ENCODE measurements at regions not wholly inside any gene's neighbourhood (a gene's known extent, or its start where the extent isn't known, plus 50 kb on each side); places are given as distances from the start of the nearest gene placed in this dataset.
"Not testable (repeated sequence)": the region's sequence is repeated elsewhere in the genome, so short reads cannot be mapped to it uniquely, and the experiment has no call there.

DNA sequence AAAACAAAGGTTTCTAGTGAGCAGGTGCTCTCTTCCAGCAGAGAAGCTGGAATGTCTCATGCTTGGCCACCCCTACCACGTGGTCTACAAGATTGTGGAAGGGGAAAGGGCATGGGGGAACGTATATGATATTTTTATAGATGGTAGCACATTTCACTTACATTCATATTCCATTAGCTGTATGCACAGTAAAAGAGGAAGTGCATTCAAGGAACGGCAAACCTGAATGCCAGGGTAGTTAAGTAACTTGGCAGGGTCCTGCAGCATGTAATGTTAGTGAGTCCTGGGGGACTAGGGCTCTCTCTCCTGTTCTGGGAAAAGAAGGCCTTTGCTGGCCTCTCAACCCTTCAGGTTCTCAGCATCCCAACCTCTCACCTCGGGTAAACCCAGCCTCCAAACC is 319.5 kb upstream of the NBPF12 start:
- H3K9me2 ChIP-seq; H3K9me3 ChIP-seq; H3K27ac ChIP-seq (ENCODE audit: low read depth in 2 of 2, low read length in 1 of 2); DNase-seq; H3K4me3 ChIP-seq (ENCODE audit: low read depth in 2 of 2, low read length in 1 of 2); H4K20me1 ChIP-seq (ENCODE audit: insufficient read depth); H3K4me1 ChIP-seq (ENCODE audit: control insufficient read depth in 1 of 2, insufficient read depth in 2 of 2, low read depth in 1 of 2, low read length in 1 of 2); H3F3A ChIP-seq (replicated peaks; ENCODE audit: insufficient read depth); POLR2A ChIA-PET; H3K36me3 ChIP-seq (replicated peaks in 1 of 2; ENCODE audit: control insufficient read depth in 1 of 2, insufficient read depth in 2 of 2, low read length in 1 of 2); CTCF ChIA-PET; H3K4me2 ChIP-seq; H3K9ac ChIP-seq; H2AFZ ChIP-seq (ENCODE audit: low read depth); H3K79me2 ChIP-seq (ENCODE audit: insufficient read depth); H3K27me3 ChIP-seq (ENCODE audit: insufficient read depth): not testable (repeated sequence)
- 8% methylated on average over 3 of the region's 4 CpGs for WGBS (ENCODE audit: low lambda C conversion rate)

DNA sequence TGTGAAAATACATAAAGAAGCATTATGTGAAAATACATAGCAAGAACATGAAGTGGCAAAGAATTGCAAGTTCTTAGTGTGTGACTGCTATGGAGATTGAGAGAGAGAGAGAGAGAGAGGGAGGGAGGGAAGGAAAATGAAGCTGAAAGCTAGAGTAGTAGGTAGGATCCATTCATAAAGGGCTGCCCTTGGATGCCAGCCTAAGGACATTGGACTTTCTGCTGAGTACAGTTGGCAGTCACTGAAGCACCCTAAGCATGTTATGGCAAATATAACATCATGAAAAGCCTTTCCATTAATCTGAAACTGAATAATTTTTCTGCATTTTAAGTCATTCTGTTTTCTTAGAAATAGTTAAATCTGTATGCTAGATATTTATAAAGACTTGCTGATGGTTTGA is 333.4 kb upstream of the NBPF12 start:
- CTCF ChIA-PET; H3F3A ChIP-seq (replicated peaks; ENCODE audit: insufficient read depth): not testable (repeated sequence)

GRCh38 chr1:146600720-146601307 is 337.3 kb upstream of the NBPF12 start:
- H3K4me1 ChIP-seq (ENCODE audit: control insufficient read depth in 1 of 2, insufficient read depth in 2 of 2, low read depth in 1 of 2, low read length in 1 of 2); H3K9me3 ChIP-seq; H3K9ac ChIP-seq; H3K79me2 ChIP-seq (ENCODE audit: insufficient read depth); H3K9me2 ChIP-seq; H3K36me3 ChIP-seq (replicated peaks in 1 of 2; ENCODE audit: control insufficient read depth in 1 of 2, insufficient read depth in 2 of 2, low read length in 1 of 2); H2AFZ ChIP-seq (ENCODE audit: low read depth); H3K4me3 ChIP-seq (ENCODE audit: low read depth in 2 of 2, low read length in 1 of 2); H3K27me3 ChIP-seq (ENCODE audit: insufficient read depth); H3K4me2 ChIP-seq; CTCF ChIA-PET; H3K27ac ChIP-seq (ENCODE audit: low read depth in 2 of 2, low read length in 1 of 2); H4K20me1 ChIP-seq (ENCODE audit: insufficient read depth); POLR2A ChIA-PET; DNase-seq; H3F3A ChIP-seq (replicated peaks; ENCODE audit: insufficient read depth): not testable (repeated sequence)
- WGBS (ENCODE audit: low lambda C conversion rate): 13% methylated on average over 1 of the region's 3 CpGs

More for the DNA sequence above, 333.4 kb upstream of the NBPF12 start:
- POLR2A ChIA-PET; H3K4me1 ChIP-seq (ENCODE audit: control insufficient read depth in 1 of 2, insufficient read depth in 2 of 2, low read depth in 1 of 2, low read length in 1 of 2); H3K9me3 ChIP-seq; H3K27me3 ChIP-seq (ENCODE audit: insufficient read depth); H3K4me2 ChIP-seq; DNase-seq; H2AFZ ChIP-seq (ENCODE audit: low read depth); H3K9ac ChIP-seq; H3K36me3 ChIP-seq (replicated peaks in 1 of 2; ENCODE audit: control insufficient read depth in 1 of 2, insufficient read depth in 2 of 2, low read length in 1 of 2); H4K20me1 ChIP-seq (ENCODE audit: insufficient read depth); H3K79me2 ChIP-seq (ENCODE audit: insufficient read depth); H3K27ac ChIP-seq (ENCODE audit: low read depth in 2 of 2, low read length in 1 of 2); H3K4me3 ChIP-seq (ENCODE audit: low read depth in 2 of 2, low read length in 1 of 2); H3K9me2 ChIP-seq: not testable (repeated sequence)

DNA sequence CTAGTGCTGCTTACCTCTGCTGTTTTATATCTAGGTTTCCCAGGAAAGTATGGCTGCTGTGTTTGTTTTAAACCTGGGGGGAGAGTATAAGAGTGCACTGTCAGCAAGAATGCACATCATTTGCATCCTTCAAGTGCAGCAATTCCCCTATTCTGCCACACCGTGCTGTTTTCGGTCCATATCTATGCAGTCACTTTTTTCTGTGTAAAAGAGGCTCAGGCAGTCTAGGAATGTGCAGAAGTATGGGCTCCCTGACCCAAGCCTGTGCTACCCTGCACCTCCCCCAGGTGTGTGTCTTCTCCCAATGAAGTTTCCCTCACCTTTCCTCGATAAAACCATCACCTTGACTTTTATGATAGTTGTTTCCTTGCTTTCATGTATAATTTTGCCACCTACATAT is 338.2 kb upstream of the NBPF12 start:
- H3K36me3 ChIP-seq (replicated peaks in 1 of 2; ENCODE audit: control insufficient read depth in 1 of 2, insufficient read depth in 2 of 2, low read length in 1 of 2); H2AFZ ChIP-seq (ENCODE audit: low read depth); H3K9me3 ChIP-seq; DNase-seq; H3K4me2 ChIP-seq; H3K27me3 ChIP-seq (ENCODE audit: insufficient read depth); H3K4me3 ChIP-seq (ENCODE audit: low read depth in 2 of 2, low read length in 1 of 2); H3K9me2 ChIP-seq; H3K9ac ChIP-seq; H3F3A ChIP-seq (replicated peaks; ENCODE audit: insufficient read depth); POLR2A ChIA-PET; H3K4me1 ChIP-seq (ENCODE audit: control insufficient read depth in 1 of 2, insufficient read depth in 2 of 2, low read depth in 1 of 2, low read length in 1 of 2); H3K79me2 ChIP-seq (ENCODE audit: insufficient read depth); H3K27ac ChIP-seq (ENCODE audit: low read depth in 2 of 2, low read length in 1 of 2); H4K20me1 ChIP-seq (ENCODE audit: insufficient read depth); CTCF ChIA-PET: not testable (repeated sequence)
- WGBS (ENCODE audit: low lambda C conversion rate): 17% methylated on average over 1 of the region's 3 CpGs

GRCh38 chr1:146581229-146581628 is 352.4 kb upstream of the NOTCH2NLA start:
- H3K9ac ChIP-seq; H3K27ac ChIP-seq (ENCODE audit: low read depth in 2 of 2, low read length in 1 of 2); DNase-seq; H3K27me3 ChIP-seq (ENCODE audit: insufficient read depth); H4K20me1 ChIP-seq (ENCODE audit: insufficient read depth); POLR2A ChIA-PET; H3K4me1 ChIP-seq (ENCODE audit: control insufficient read depth in 1 of 2, insufficient read depth in 2 of 2, low read depth in 1 of 2, low read length in 1 of 2); H3K4me3 ChIP-seq (ENCODE audit: low read depth in 2 of 2, low read length in 1 of 2); H3K9me3 ChIP-seq; H3K79me2 ChIP-seq (ENCODE audit: insufficient read depth); H2AFZ ChIP-seq (ENCODE audit: low read depth); H3K36me3 ChIP-seq (replicated peaks in 1 of 2; ENCODE audit: control insufficient read depth in 1 of 2, insufficient read depth in 2 of 2, low read length in 1 of 2); H3F3A ChIP-seq (replicated peaks; ENCODE audit: insufficient read depth); CTCF ChIA-PET; H3K4me2 ChIP-seq; H3K9me2 ChIP-seq: not testable (repeated sequence)
- WGBS (ENCODE audit: low lambda C conversion rate): 63% methylated on average over 1 of the region's 1 CpG

DNA sequence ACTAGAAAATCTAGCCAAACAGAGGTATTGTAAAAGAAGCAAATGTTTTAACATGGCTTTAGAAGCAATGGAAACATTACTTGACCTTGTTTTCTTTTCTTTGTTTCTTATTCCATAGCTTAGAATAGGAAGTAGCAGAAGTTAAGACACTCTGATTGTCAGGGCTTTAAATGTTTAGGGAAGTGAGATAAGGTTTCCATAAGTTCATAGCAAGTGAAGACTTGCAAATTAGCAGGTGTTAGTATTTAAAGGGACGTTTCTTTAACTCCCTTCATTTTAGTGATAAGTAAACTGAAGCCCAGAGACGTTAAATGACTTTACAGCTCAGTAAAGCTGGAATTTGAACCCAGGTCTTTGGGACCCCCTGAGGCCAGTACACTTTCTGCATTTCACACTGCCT is 338.7 kb upstream of the NOTCH2NLA start:
- 0% methylated on average over 1 of the region's 2 CpGs for WGBS (ENCODE audit: low lambda C conversion rate)
- H3K36me3 ChIP-seq (replicated peaks in 1 of 2; ENCODE audit: control insufficient read depth in 1 of 2, insufficient read depth in 2 of 2, low read length in 1 of 2); H3K4me1 ChIP-seq (ENCODE audit: control insufficient read depth in 1 of 2, insufficient read depth in 2 of 2, low read depth in 1 of 2, low read length in 1 of 2); POLR2A ChIA-PET; H3F3A ChIP-seq (replicated peaks; ENCODE audit: insufficient read depth); H3K9me3 ChIP-seq; H3K4me3 ChIP-seq (ENCODE audit: low read depth in 2 of 2, low read length in 1 of 2); H3K79me2 ChIP-seq (ENCODE audit: insufficient read depth); H3K27ac ChIP-seq (ENCODE audit: low read depth in 2 of 2, low read length in 1 of 2); H4K20me1 ChIP-seq (ENCODE audit: insufficient read depth); H3K9me2 ChIP-seq; H3K9ac ChIP-seq; H3K4me2 ChIP-seq; DNase-seq; H3K27me3 ChIP-seq (ENCODE audit: insufficient read depth); CTCF ChIA-PET; H2AFZ ChIP-seq (ENCODE audit: low read depth): not testable (repeated sequence)

DNA sequence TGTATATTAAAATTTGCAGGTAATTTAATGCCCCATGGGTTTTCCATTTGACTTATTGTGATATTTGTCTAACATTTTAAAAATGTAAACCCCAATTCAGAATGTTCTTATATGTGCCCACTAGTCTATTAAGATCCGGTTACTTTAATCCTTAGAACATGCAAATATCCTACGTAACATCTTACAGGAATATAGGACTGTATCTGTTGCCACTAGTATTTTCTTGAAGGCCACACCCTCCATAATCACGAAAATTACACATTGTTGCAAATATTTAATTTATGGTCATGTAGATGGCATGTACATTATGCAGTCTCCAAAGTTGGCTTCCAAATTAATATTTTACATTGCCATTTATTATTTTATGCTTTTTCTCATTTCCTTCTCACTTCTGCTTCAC is 329.2 kb upstream of the NOTCH2NLA start:
- H3K9me2 ChIP-seq; H3K4me1 ChIP-seq (ENCODE audit: control insufficient read depth in 1 of 2, insufficient read depth in 2 of 2, low read depth in 1 of 2, low read length in 1 of 2); H3K4me2 ChIP-seq; DNase-seq; H2AFZ ChIP-seq (ENCODE audit: low read depth); H3K4me3 ChIP-seq (ENCODE audit: low read depth in 2 of 2, low read length in 1 of 2); H3K27me3 ChIP-seq (ENCODE audit: insufficient read depth); H3K36me3 ChIP-seq (replicated peaks in 1 of 2; ENCODE audit: control insufficient read depth in 1 of 2, insufficient read depth in 2 of 2, low read length in 1 of 2); H3K27ac ChIP-seq (ENCODE audit: low read depth in 2 of 2, low read length in 1 of 2); H3K9ac ChIP-seq; H3K9me3 ChIP-seq; CTCF ChIA-PET; H3K79me2 ChIP-seq (ENCODE audit: insufficient read depth); POLR2A ChIA-PET; H4K20me1 ChIP-seq (ENCODE audit: insufficient read depth); H3F3A ChIP-seq (replicated peaks; ENCODE audit: insufficient read depth): not testable (repeated sequence)
- 55% methylated on average over 2 of the region's 3 CpGs for WGBS (ENCODE audit: low lambda C conversion rate)

Data from SK-N-SH (cell line).